Trophoblast cell (in vitro differentiated cells and primary cell): ENCODE measurements at regions not wholly inside any gene's neighbourhood (a gene's known extent, or its start where the extent isn't known, plus 50 kb on each side); places are given as distances from the start of the nearest gene placed in this dataset.
A peak's percentile ranks its signal among the peaks of the same experiment; 100 is the strongest.

Experiments
- DNase-seq, 2 donors: peaks; one replicate each; pipeline ENCODE4 v3.0.0-alpha.2; 2016
- H2AFZ ChIP-seq: 2 replicates; pipeline ENCODE4 v1.6.1; 2013; ENCODE audit warnings: low read length, moderate library complexity, mild to moderate bottlenecking; ENCODE audit not compliant: insufficient read depth, poor library complexity
- H2AK5ac ChIP-seq: 2 replicates; pipeline ENCODE4 v1.6.1; 2013; ENCODE audit warnings: mild to moderate bottlenecking, low read length
- H2BK120ac ChIP-seq: 2 replicates; pipeline ENCODE4 v1.6.1; 2013; ENCODE audit warnings: low read length, mild to moderate bottlenecking, moderate library complexity; ENCODE audit not compliant: insufficient read depth, poor library complexity
- H2BK12ac ChIP-seq: 2 replicates; pipeline ENCODE4 v1.6.1; 2013; ENCODE audit warnings: mild to moderate bottlenecking, low read length, moderate library complexity
- H2BK5ac ChIP-seq: 2 replicates; pipeline ENCODE4 v1.6.1; 2013; ENCODE audit warnings: low read length, low read depth, moderate library complexity, mild to moderate bottlenecking; ENCODE audit not compliant: poor library complexity
- H3K14ac ChIP-seq: 2 replicates; pipeline ENCODE4 v1.6.1; 2013; ENCODE audit warnings: mild to moderate bottlenecking, low read length
- H3K18ac ChIP-seq: 2 replicates; pipeline ENCODE4 v1.6.1; 2013; ENCODE audit warnings: mild to moderate bottlenecking, low read length
- H3K23ac ChIP-seq: 2 replicates; pipeline ENCODE4 v1.6.1; 2013; ENCODE audit warnings: low read length
- H3K27ac ChIP-seq: 2 replicates; pipeline ENCODE4 v1.5.1; 2013; ENCODE audit warnings: low read depth, mild to moderate bottlenecking, inconsistent platforms, low read length, moderate library complexity
- H3K27me3 ChIP-seq: 2 replicates; pipeline ENCODE4 v1.6.1; 2013; ENCODE audit warnings: inconsistent platforms, mild to moderate bottlenecking, low read length, moderate library complexity; ENCODE audit not compliant: insufficient read depth
- H3K36me3 ChIP-seq, 2 experiments: 1 replicate in 1 of 2; 2 replicates in 1 of 2; pipeline ENCODE4 v1.6.1; 2013; ENCODE audit warnings: low read length in 2 of 2, mild to moderate bottlenecking in 2 of 2, moderate library complexity in 1 of 2; ENCODE audit not compliant: insufficient read depth in 2 of 2, control insufficient read depth in 1 of 2
- H3K4ac ChIP-seq: 2 replicates; pipeline ENCODE4 v1.6.1; 2013; ENCODE audit warnings: low read depth, mild to moderate bottlenecking, low read length, moderate library complexity
- H3K4me1 ChIP-seq, 2 experiments: 1 replicate in 1 of 2; 2 replicates in 1 of 2; pipeline ENCODE4 v1.6.1; 2013; ENCODE audit warnings: low read length in 2 of 2, mild to moderate bottlenecking in 2 of 2, moderate library complexity in 1 of 2; ENCODE audit not compliant: insufficient read depth in 2 of 2, control insufficient read depth in 1 of 2
- H3K4me2 ChIP-seq: 2 replicates; pipeline ENCODE4 v1.6.1; 2013; ENCODE audit warnings: inconsistent platforms, mild to moderate bottlenecking, low read length, moderate library complexity
- H3K4me3 ChIP-seq: 2 replicates; pipeline ENCODE4 v1.5.1; 2013; ENCODE audit warnings: mild to moderate bottlenecking, low read depth, low read length, inconsistent platforms
- H3K79me1 ChIP-seq: one replicate; pipeline ENCODE4 v1.6.1; 2013; ENCODE audit warnings: low read length
- H3K79me2 ChIP-seq: 2 replicates; pipeline ENCODE4 v1.6.1; 2013; ENCODE audit warnings: low read length, mild to moderate bottlenecking; ENCODE audit not compliant: control insufficient read depth, insufficient read depth, poor library complexity
- H3K9ac ChIP-seq: 2 replicates; pipeline ENCODE4 v1.6.1; 2013; ENCODE audit warnings: mild to moderate bottlenecking, low read length
- H3K9me3 ChIP-seq: 2 replicates; pipeline ENCODE4 v1.6.1; 2013; ENCODE audit warnings: low read depth, mild to moderate bottlenecking, control low read depth, inconsistent platforms, low read length; ENCODE audit not compliant: insufficient read depth
- H4K12ac ChIP-seq: 2 replicates; pipeline ENCODE4 v1.6.1; 2013; ENCODE audit warnings: low read depth, mild to moderate bottlenecking, low read length, moderate library complexity
- H4K8ac ChIP-seq: 2 replicates; pipeline ENCODE4 v1.6.1; 2013; ENCODE audit warnings: low read depth, mild to moderate bottlenecking, low read length, moderate library complexity
- H4K91ac ChIP-seq: one replicate; pipeline ENCODE4 v1.6.1; 2013; ENCODE audit warnings: low read depth, mild to moderate bottlenecking, low read length, moderate library complexity
- WGBS: extraction: QIAGEN DNeasy Blood & Tissue Kit; methylation state at CpG from one replicate; pipeline ENCODE4 v1.1.7; 2013; ENCODE audit warnings: missing lambda C conversion rate; ENCODE audit not compliant: insufficient read length, insufficient coverage; ENCODE audit errors: extremely low coverage; 5-methylcytosine and 5-hydroxymethylcytosine counted together

- no peaks in the 10 kb centered on the region for H3K36me3 ChIP-seq
- H3K4me1 ChIP-seq, result no peaks in the 10 kb centered on the region
- H3K14ac ChIP-seq, result no peak overlapping the region
- no peak overlapping the region for H3K9ac ChIP-seq
- H3K23ac ChIP-seq, result no peak overlapping the region
- H4K8ac ChIP-seq, result no peak overlapping the region
- no peaks in the 10 kb centered on the region for H3K79me1 ChIP-seq
- no peak overlapping the region for H3K4me2 ChIP-seq
- no peak overlapping the region for H3K18ac ChIP-seq
- DNase-seq, result no peak
- H2BK5ac ChIP-seq, result no peak overlapping the region
- H3K79me2 ChIP-seq, result no peaks in the 10 kb centered on the region
- no peak overlapping the region for H4K12ac ChIP-seq
- no peak overlapping the region for H2AFZ ChIP-seq
- H3K27me3 ChIP-seq, result no peaks in the 10 kb centered on the region
- no peak overlapping the region for H2BK12ac ChIP-seq
- peaks cover 3% of the 10 kb centered on the region for H3K9me3 ChIP-seq
- H3K4ac ChIP-seq, result no peak overlapping the region
- H4K91ac ChIP-seq, result no peak overlapping the region
- no CpG with 5 or more reads among the region's 10 CpGs for whole genome bisulfite sequencing
- H3K4me3 ChIP-seq, result no peak overlapping the region
- H2AK5ac ChIP-seq, result no peak overlapping the region
- H2BK120ac ChIP-seq, result no peak overlapping the region
- H3K27ac ChIP-seq, result no peak overlapping the region
Measured at GRCh38 chr10:43712821-43713584, 64.3 kb upstream of the ZNF32 start.

- Histone ChIP-seq H3K14ac (no peak overlapping the region), H4K8ac (no peak overlapping the region), H3K36me3 (no peaks in the 10 kb centered on the region), H3K9ac (no peak overlapping the region), H2BK120ac (no peak overlapping the region), H3K18ac (no peak overlapping the region), H3K27me3 (no peaks in the 10 kb centered on the region), H3K4me2 (no peak overlapping the region), H3K4ac (no peak overlapping the region), H3K79me2 (no peaks in the 10 kb centered on the region), H3K4me3 (no peak overlapping the region), H2BK12ac (no peak overlapping the region), H4K12ac (no peak overlapping the region), H3K4me1 (no peaks in the 10 kb centered on the region), H2AFZ (no peak overlapping the region), H3K79me1 (no peaks in the 10 kb centered on the region), H4K91ac (no peak overlapping the region), H2AK5ac (no peak overlapping the region), H3K23ac (no peak overlapping the region), H3K27ac (no peak overlapping the region), H2BK5ac (no peak overlapping the region), H3K9me3 (no peaks in the 10 kb centered on the region)
- WGBS, result no CpG with 5 or more reads among the region's 7 CpGs
- DNase-seq, result no peak
Measured at GRCh38 chr10:43710772-43711471, 62.2 kb upstream of the ZNF32 start.

GRCh38 chr10:43708262-43708661 is 59.6 kb upstream of the ZNF32 start:
- H2AFZ ChIP-seq, result no peak overlapping the region
- H3K79me1 ChIP-seq, result no peaks in the 10 kb centered on the region
- no peak overlapping the region for H4K8ac ChIP-seq
- no peak overlapping the region for H3K27ac ChIP-seq
- no peak overlapping the region for H3K4ac ChIP-seq
- H4K91ac ChIP-seq, result no peak overlapping the region
- DNase-seq, result no peak
- H2AK5ac ChIP-seq, result no peak overlapping the region
- no peak overlapping the region for H3K4me3 ChIP-seq
- H3K18ac ChIP-seq, result no peak overlapping the region
- WGBS, result no CpG with 5 or more reads among the region's 3 CpGs
- no peaks in the 10 kb centered on the region for H3K27me3 ChIP-seq
- H4K12ac ChIP-seq, result no peak overlapping the region
- H3K36me3 ChIP-seq, result no peaks in the 10 kb centered on the region
- H3K4me2 ChIP-seq, result no peak overlapping the region
- H3K79me2 ChIP-seq, result no peaks in the 10 kb centered on the region
- no peaks in the 10 kb centered on the region for H3K4me1 ChIP-seq
- H2BK12ac ChIP-seq, result no peak overlapping the region
- H2BK5ac ChIP-seq, result no peak overlapping the region
- H3K9ac ChIP-seq, result no peak overlapping the region
- H2BK120ac ChIP-seq, result no peak overlapping the region
- no peak overlapping the region for H3K14ac ChIP-seq
- no peak overlapping the region for H3K23ac ChIP-seq
- peaks cover 2% of the 10 kb centered on the region for H3K9me3 ChIP-seq

- no peak overlapping the region for H2BK12ac ChIP-seq
- H3K9ac ChIP-seq, result no peak overlapping the region
- no peaks in the 10 kb centered on the region for H3K27me3 ChIP-seq
- no peak overlapping the region for H3K4me2 ChIP-seq
- H2AK5ac ChIP-seq, result no peak overlapping the region
- no peak overlapping the region for H4K8ac ChIP-seq
- peak overlapping the region; percentile 18 for H3K4me3 ChIP-seq
- no peaks in the 10 kb centered on the region for H3K4me1 ChIP-seq
- no peak overlapping the region for H2BK5ac ChIP-seq
- no peak overlapping the region for H4K12ac ChIP-seq
- no peak overlapping the region for H2BK120ac ChIP-seq
- no peak overlapping the region for H3K18ac ChIP-seq
- no peak overlapping the region for H3K4ac ChIP-seq
- no CpG with 5 or more reads among the region's 11 CpGs for WGBS
- H3K9me3 ChIP-seq, result peaks cover 2% of the 10 kb centered on the region
- H3K79me2 ChIP-seq, result no peaks in the 10 kb centered on the region
- no peak overlapping the region for H4K91ac ChIP-seq
- no peak overlapping the region for H3K27ac ChIP-seq
- H2AFZ ChIP-seq, result no peak overlapping the region
- no peaks in the 10 kb centered on the region for H3K79me1 ChIP-seq
- DNase-seq, result no peak
- H3K36me3 ChIP-seq, result no peaks in the 10 kb centered on the region
- no peak overlapping the region for H3K14ac ChIP-seq
- H3K23ac ChIP-seq, result no peak overlapping the region
Measured at GRCh38 chr10:43707770-43708169, 59.1 kb upstream of the ZNF32 start.
